ENCODE measurements at regions not wholly inside any gene's neighbourhood (a gene's known extent, or its start where the extent isn't known, plus 50 kb on each side); places are given as distances from the start of the nearest gene placed in this dataset.

DNA sequence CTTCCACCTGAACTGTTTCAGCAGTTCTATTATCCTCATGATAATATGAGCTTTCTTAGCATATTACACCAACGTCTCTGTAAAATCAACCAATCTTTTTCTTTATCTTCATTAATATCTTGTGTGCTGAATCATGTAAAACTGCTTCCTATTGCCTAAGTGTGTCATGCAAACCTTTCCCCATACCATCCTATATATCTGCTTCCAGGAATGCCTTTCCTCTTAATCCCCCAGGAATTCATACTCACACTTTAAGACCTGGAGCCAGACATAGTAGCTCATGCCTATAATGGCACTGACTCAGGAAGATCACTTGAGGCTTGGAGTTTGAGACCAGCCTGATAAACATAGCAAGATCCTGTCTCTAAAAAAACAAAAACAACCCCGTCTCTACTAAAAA, 183.9 kb downstream of the NRIP1 start:
- TF ChIP-seq, protein P1, sequence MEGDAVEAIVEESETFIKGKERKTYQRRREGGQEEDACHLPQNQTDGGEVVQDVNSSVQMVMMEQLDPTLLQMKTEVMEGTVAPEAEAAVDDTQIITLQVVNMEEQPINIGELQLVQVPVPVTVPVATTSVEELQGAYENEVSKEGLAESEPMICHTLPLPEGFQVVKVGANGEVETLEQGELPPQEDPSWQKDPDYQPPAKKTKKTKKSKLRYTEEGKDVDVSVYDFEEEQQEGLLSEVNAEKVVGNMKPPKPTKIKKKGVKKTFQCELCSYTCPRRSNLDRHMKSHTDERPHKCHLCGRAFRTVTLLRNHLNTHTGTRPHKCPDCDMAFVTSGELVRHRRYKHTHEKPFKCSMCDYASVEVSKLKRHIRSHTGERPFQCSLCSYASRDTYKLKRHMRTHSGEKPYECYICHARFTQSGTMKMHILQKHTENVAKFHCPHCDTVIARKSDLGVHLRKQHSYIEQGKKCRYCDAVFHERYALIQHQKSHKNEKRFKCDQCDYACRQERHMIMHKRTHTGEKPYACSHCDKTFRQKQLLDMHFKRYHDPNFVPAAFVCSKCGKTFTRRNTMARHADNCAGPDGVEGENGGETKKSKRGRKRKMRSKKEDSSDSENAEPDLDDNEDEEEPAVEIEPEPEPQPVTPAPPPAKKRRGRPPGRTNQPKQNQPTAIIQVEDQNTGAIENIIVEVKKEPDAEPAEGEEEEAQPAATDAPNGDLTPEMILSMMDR (IDR thresholded peaks at IDR 0.05 in 2 of 3, conservative IDR thresholded peaks at IDR 0.05 in 1 of 3; ENCODE audit: insufficient read depth in 2 of 3, low read depth in 1 of 3, low read length in 3 of 3) = no peak
- TF ChIP-seq POLR2A (conservative IDR thresholded peaks at IDR 0.05) = no peak
- TF ChIP-seq TCF7 (IDR thresholded peaks at IDR 0.05; ENCODE audit: borderline replicate concordance) = no peak
- no peak for TF ChIP-seq ASH1L (IDR thresholded peaks at IDR 0.05; ENCODE audit: borderline replicate concordance, low read depth, partially characterized antibody)
- TF ChIP-seq RFX1 (IDR thresholded peaks at IDR 0.05) = no peak
- no peak for TF ChIP-seq RBM22 (IDR thresholded peaks at IDR 0.05; ENCODE audit: low read depth, low read length, poor library complexity, severe bottlenecking)
- no peak for TF ChIP-seq YY1 (IDR thresholded peaks at IDR 0.05; ENCODE audit: borderline replicate concordance in 1 of 3, control insufficient read depth in 1 of 3, extremely low read depth in 1 of 3, insufficient read depth in 3 of 3, insufficient read length in 1 of 3, insufficient replicate concordance in 2 of 3, low read depth in 1 of 3, low read length in 2 of 3)
- no peak for TF ChIP-seq SAFB2 (IDR thresholded peaks at IDR 0.05; ENCODE audit: borderline replicate concordance, low read depth, low read length, severe bottlenecking)
- TF ChIP-seq ZNF174 (CRISPR knock-in tag; IDR thresholded peaks at IDR 0.05) = no peak
- TF ChIP-seq ZNF589 (CRISPR knock-in tag; IDR thresholded peaks at IDR 0.05; ENCODE audit: low read depth) = no peak
- TF ChIP-seq RAD51 (IDR thresholded peaks at IDR 0.05; ENCODE audit: borderline replicate concordance, low read depth) = no peak
- no peak for TF ChIP-seq PTRF (tag; IDR thresholded peaks at IDR 0.05)
- no peak for TF ChIP-seq ZKSCAN8 (CRISPR knock-in tag; IDR thresholded peaks at IDR 0.05)

All from K562 (cell line).